HCT116 (cell line): ENCODE measurements at regions not wholly inside any gene's neighbourhood (a gene's known extent, or its start where the extent isn't known, plus 50 kb on each side); places are given as distances from the start of the nearest gene placed in this dataset.

Experiments
- ATAC-seq: fragments of 200-7000 bp; cut with Tn5 transposase; 2 replicates; pipeline ENCODE4 v1.9.1; 2020; ENCODE audit warnings: mild to moderate bottlenecking, moderate library complexity
- BruUV-seq: library from RNA; stranded (reverse); fragments of 400-500 nt; replicated peaks from 2 replicates; lab custom pipeline; 2021; lab: Mats Ljungman, UMichigan
- CTCF ChIA-PET: fragments of 300-600 bp; sonication (Branson Sonifier 250); formaldehyde crosslinking; loops from one replicate; lab custom pipeline; 2021; ENCODE audit warnings: antibody characterized with exemption; lab: Charles Lee
- POLR2A ChIA-PET: fragments of 300-600, 350-600 bp; sonication (Branson Sonifier 250); formaldehyde crosslinking; loops from one replicate; lab custom pipeline; 2021; ENCODE audit warnings: antibody characterized with exemption; lab: Charles Lee
- RAD21 ChIA-PET, 2 experiments: fragments of 300-600 bp; sonication (Branson Sonifier 250); formaldehyde crosslinking; loops; one replicate each; lab custom pipeline; 2023; ENCODE audit warnings: low total read pairs in 2 of 2; ENCODE audit not compliant: uncharacterized antibody in 2 of 2, unreplicated experiment in 2 of 2, low non-redundant PET in 1 of 2; lab: Charles Lee
- DNase-seq: peaks from one replicate; pipeline ENCODE4 v3.0.0-alpha.2; 2010; ENCODE audit warnings: low read depth, low spot score
- H2AFZ ChIP-seq: fragments of 200-600 bp; shearing (Covaris generic), sonication (generic); 2 replicates; pipeline ENCODE4 v1.6.1; 2017; ENCODE audit warnings: low read depth, mixed run types, mixed read lengths, antibody characterized with exemption, low read length; ENCODE audit not compliant: poor library complexity, severe bottlenecking
- H3K27ac ChIP-seq: 2 replicates; pipeline ENCODE4 v1.5.1; 2012; ENCODE audit warnings: low read depth, low read length
- H3K27me3 ChIP-seq: fragments of 200-600 bp; sonication (generic); 2 replicates; pipeline ENCODE4 v1.6.1; 2016; ENCODE audit warnings: mixed run types, low read length, mixed read lengths; ENCODE audit not compliant: insufficient read depth
- H3K36me3 ChIP-seq, 2 experiments: fragments of 200-500 bp in 1 of 2; fragments of 200-600 bp in 1 of 2; sonication (Bioruptor generic) in 1 of 2; sonication (generic) in 1 of 2; 2 replicates each; pipeline versions ENCODE4 v1.5.1 to v1.6.1; 2014 to 2016; ENCODE audit warnings: low read length in 2 of 2, inconsistent platforms in 1 of 2, mixed read lengths in 1 of 2, mixed run types in 1 of 2; ENCODE audit not compliant: insufficient read depth in 2 of 2, control insufficient read depth in 1 of 2
- H3K4me1 ChIP-seq, 2 experiments: fragments of 200-600 bp in 1 of 2; sonication (generic) in 1 of 2; 2 replicates each; pipeline versions ENCODE4 v1.5.1 to v1.6.1; 2012 to 2017; ENCODE audit warnings: low read length in 2 of 2, inconsistent platforms in 1 of 2, mild to moderate bottlenecking in 1 of 2, mixed read lengths in 1 of 2, mixed run types in 1 of 2, moderate library complexity in 1 of 2; ENCODE audit not compliant: insufficient read depth in 2 of 2, control insufficient read depth in 1 of 2
- H3K4me2 ChIP-seq: fragments of 200-600 bp; sonication (generic); 2 replicates; pipeline ENCODE4 v1.6.1; 2017; ENCODE audit warnings: mixed run types, low read length, mixed read lengths
- H3K4me3 ChIP-seq, 2 experiments: fragments of 200-600 bp in 1 of 2; sonication (generic) in 1 of 2; replicated peaks in 1 of 2; 2 replicates each; pipeline ENCODE4 v1.5.1; 2011 to 2016; ENCODE audit warnings: low read length in 2 of 2, control low read depth in 1 of 2, low read depth in 1 of 2, mild to moderate bottlenecking in 1 of 2, mixed read lengths in 1 of 2, mixed run types in 1 of 2
- H3K79me2 ChIP-seq: fragments of 200-600 bp; sonication (generic); 2 replicates; pipeline ENCODE4 v1.6.1; 2017; ENCODE audit warnings: mild to moderate bottlenecking, mixed run types, low read length, moderate library complexity, mixed read lengths; ENCODE audit not compliant: insufficient read depth
- H3K9ac ChIP-seq: fragments of 200-600 bp; sonication (generic); 2 replicates; pipeline ENCODE4 v1.6.1; 2016; ENCODE audit warnings: low read length, mixed read lengths
- H3K9me2 ChIP-seq: fragments of 200-600 bp; sonication (generic), shearing (Covaris generic); 2 replicates; pipeline ENCODE4 v1.6.1; 2017; ENCODE audit warnings: mixed run types, mild to moderate bottlenecking, moderate library complexity; ENCODE audit not compliant: insufficient read depth
- H3K9me3 ChIP-seq, 2 experiments: fragments of 200-500 bp in 1 of 2; fragments of 200-600 bp in 1 of 2; sonication (Bioruptor generic) in 1 of 2; sonication (generic) in 1 of 2; 2 replicates each; pipeline ENCODE4 v1.6.1; 2014 to 2017; ENCODE audit warnings: low read length in 2 of 2, mixed read lengths in 2 of 2, inconsistent platforms in 1 of 2, low read depth in 1 of 2, mild to moderate bottlenecking in 1 of 2, mixed run types in 1 of 2, moderate library complexity in 1 of 2; ENCODE audit not compliant: control insufficient read depth in 1 of 2, insufficient read depth in 1 of 2
- H4K20me1 ChIP-seq: fragments of 200-600 bp; sonication (generic), shearing (Covaris generic); 2 replicates; pipeline ENCODE4 v1.6.1; 2017; ENCODE audit warnings: mixed run types, mild to moderate bottlenecking, moderate library complexity; ENCODE audit not compliant: insufficient read depth
- CBX3 ChIP-seq: IDR thresholded peaks from 2 replicates; pipeline ENCODE4 v1.6.1; 2012; ENCODE audit warnings: low read depth
- CEBPB ChIP-seq: IDR thresholded peaks from 2 replicates; pipeline ENCODE4 v1.6.1; 2012; ENCODE audit warnings: low read depth
- EZH2 ChIP-seq: fragments of 200-600 bp; sonication (generic); IDR thresholded peaks from 2 replicates; pipeline ENCODE4 v1.6.1; 2017; ENCODE audit warnings: antibody characterized with exemption, mixed run types
- JUND ChIP-seq: IDR thresholded peaks from 2 replicates; pipeline ENCODE4 v1.6.1; 2012
- MAX ChIP-seq: IDR thresholded peaks from 2 replicates; pipeline ENCODE4 v1.6.1; 2012
- POLR2A ChIP-seq: IDR thresholded peaks from 2 replicates; pipeline ENCODE4 v1.7.0; 2011; ENCODE audit warnings: borderline replicate concordance; ENCODE audit not compliant: insufficient read depth, insufficient read length; ENCODE audit errors: extremely low read depth
- RAD21 ChIP-seq: IDR thresholded peaks from 2 replicates; pipeline ENCODE4 v1.6.1; 2012; ENCODE audit warnings: low read depth, mild to moderate bottlenecking
- REST ChIP-seq: IDR thresholded peaks from 2 replicates; pipeline ENCODE4 v1.6.1; 2012; ENCODE audit warnings: low read depth
- SIN3A ChIP-seq: IDR thresholded peaks from 2 replicates; pipeline ENCODE4 v1.6.1; 2012; ENCODE audit warnings: low read depth
- SP1 ChIP-seq: IDR thresholded peaks from 2 replicates; pipeline ENCODE4 v1.6.1; 2012; ENCODE audit warnings: low read depth
- SRF ChIP-seq: IDR thresholded peaks from 2 replicates; pipeline ENCODE4 v1.6.1; 2012; ENCODE audit warnings: low read depth
- TCF7L2 ChIP-seq: IDR thresholded peaks from 2 replicates; pipeline ENCODE4 v1.7.0; 2011; ENCODE audit warnings: borderline replicate concordance, inconsistent platforms; ENCODE audit not compliant: insufficient read depth, insufficient read length; ENCODE audit errors: extremely low read depth
- intact Hi-C: fragments of 100-400 bp; cut with micrococcal nuclease; formaldehyde crosslinking; loops from 2 replicates; pipeline ENCODE4 v1.10.0; 2022

DNA sequence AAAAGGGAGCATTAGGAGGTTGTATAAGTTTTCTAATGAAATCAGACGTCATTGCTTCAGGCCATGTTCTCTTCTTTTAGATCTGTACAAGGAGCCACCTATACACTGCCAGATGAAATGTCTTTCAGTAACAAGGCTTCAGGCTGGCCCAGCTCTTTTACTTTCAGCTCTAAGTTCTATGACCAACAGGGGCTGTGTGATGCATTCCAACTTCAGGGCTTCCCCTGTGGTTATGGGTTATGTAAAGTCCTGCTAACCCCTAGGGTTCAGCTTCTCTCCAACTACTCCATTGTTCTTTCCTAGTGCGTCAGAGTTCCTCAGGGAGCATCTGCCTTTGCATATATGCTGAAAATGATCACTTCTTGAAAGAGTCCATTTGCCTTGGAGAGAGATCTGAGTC, 79.4 kb upstream of the TTC29 start:
- intact Hi-C loops: no loop called here
- Histone ChIP-seq H3K27me3 (no peaks in the 10 kb centered on the region; the same call in 1 of the 2 replicates), H3K4me2 (no peak overlapping the region), H3K9me2 (no peaks in the 10 kb centered on the region), H3K4me3 (no peak overlapping the region), H3K9ac (no peak overlapping the region), H4K20me1 (no peaks in the 10 kb centered on the region), H3K9me3 (no peaks in the 10 kb centered on the region), H3K36me3 (no peaks in the 10 kb centered on the region), H3K4me1 (no peaks in the 10 kb centered on the region), H3K79me2 (no peaks in the 10 kb centered on the region), H3K27ac (no peak overlapping the region), H2AFZ (no peak overlapping the region)
- no peak for ATAC-seq
- ChIA-PET RAD21 (no interaction called here), POLR2A (no interaction called here), CTCF (no interaction called here)
- DNase-seq: no peak
- TF ChIP-seq CEBPB: no peak
- TF ChIP-seq POLR2A: no peak
- TF ChIP-seq MAX: no peak
- no peak for TF ChIP-seq SRF
- no peak for TF ChIP-seq JUND
- TF ChIP-seq SP1: no peak
- TF ChIP-seq RAD21: no peak
- TF ChIP-seq EZH2: no peak
- TF ChIP-seq CBX3: no peak
- TF ChIP-seq SIN3A: no peak
- no peak for TF ChIP-seq REST
- TF ChIP-seq TCF7L2: no peak
- BruUV-seq: no TSS peak
